ENCODE measurements at regions not wholly inside any gene's neighbourhood (a gene's known extent, or its start where the extent isn't known, plus 50 kb on each side); places are given as distances from the start of the nearest gene placed in this dataset.

- TF ChIP-seq REST (IDR thresholded peaks at IDR 0.05) = no peak
- TF ChIP-seq TAF1 (conservative IDR thresholded peaks at IDR 0.05) = no peak
- no peak for TF ChIP-seq CTCF (IDR thresholded peaks at IDR 0.05; ENCODE audit: low read depth, low read length, missing input control)
These were observed 72.9 kb upstream of the GYPA start for GRCh38 chr4:144213371-144213770.

Measured in liver (tissue), 3 donors.